HG03521 (cell line): ENCODE measurements at regions not wholly inside any gene's neighbourhood (a gene's known extent, or its start where the extent isn't known, plus 50 kb on each side); places are given as distances from the start of the nearest gene placed in this dataset.

Experiments
- ATAC-seq: cut with Tn5 transposase; IDR thresholded peaks from one replicate; pipeline ENCODE4 v1.9.1; 2021; ENCODE audit warnings: mild to moderate bottlenecking, moderate library complexity; ENCODE audit not compliant: unreplicated experiment

- ATAC-seq, result no peak
Measured at GRCh38 chr12:115407723-115408122, 723.7 kb upstream of the TBX3 start.

- ATAC-seq, result no peak
Measured at GRCh38 chr12:115407036-115407435, 723.1 kb upstream of the TBX3 start.

GRCh38 chr12:115405471-115405860 is 721.5 kb upstream of the TBX3 start:
- no peak for ATAC-seq

- no peak for ATAC-seq
Measured at GRCh38 chr12:115404761-115405470, 720.9 kb upstream of the TBX3 start.

GRCh38 chr12:115403689-115404088 is 719.7 kb upstream of the TBX3 start:
- no peak for ATAC-seq

GRCh38 chr12:115403253-115403652 is 719.3 kb upstream of the TBX3 start:
- ATAC-seq, result no peak

GRCh38 chr12:115402443-115403180 is 718.6 kb upstream of the TBX3 start:
- no peak for ATAC-seq

- no peak for ATAC-seq
Measured at GRCh38 chr12:115401761-115402160, 717.8 kb upstream of the TBX3 start.

GRCh38 chr12:115400011-115400410 is 716.0 kb upstream of the TBX3 start:
- ATAC-seq, result no peak

- ATAC-seq, result no peak
Measured at GRCh38 chr12:115398311-115398781, 714.4 kb upstream of the TBX3 start.

GRCh38 chr12:115396567-115396966 is 712.6 kb upstream of the TBX3 start:
- no peak for ATAC-seq

- no peak for ATAC-seq
Measured at GRCh38 chr12:115394496-115395220, 710.7 kb upstream of the TBX3 start.

GRCh38 chr12:115388139-115388538 is 704.2 kb upstream of the TBX3 start:
- no peak for ATAC-seq

- no peak for ATAC-seq
Measured at GRCh38 chr12:115387467-115387901, 703.5 kb upstream of the TBX3 start.

- no peak for ATAC-seq
Measured at GRCh38 chr12:115386946-115387345, 703.0 kb upstream of the TBX3 start.

- no peak for ATAC-seq
Measured at GRCh38 chr12:115385141-115385540, 701.2 kb upstream of the TBX3 start.

GRCh38 chr12:115384391-115384790 is 700.4 kb upstream of the TBX3 start:
- no peak for ATAC-seq

GRCh38 chr12:115383668-115384067 is 699.7 kb upstream of the TBX3 start:
- ATAC-seq, result no peak

- no peak for ATAC-seq
Measured at GRCh38 chr12:115382681-115383080, 698.7 kb upstream of the TBX3 start.

GRCh38 chr12:115380546-115381120 is 696.7 kb upstream of the TBX3 start:
- ATAC-seq, result no peak

GRCh38 chr12:115378291-115378690 is 694.3 kb upstream of the TBX3 start:
- no peak for ATAC-seq
